ENCODE measurements at regions not wholly inside any gene's neighbourhood (a gene's known extent, or its start where the extent isn't known, plus 50 kb on each side); places are given as distances from the start of the nearest gene placed in this dataset.

DNA sequence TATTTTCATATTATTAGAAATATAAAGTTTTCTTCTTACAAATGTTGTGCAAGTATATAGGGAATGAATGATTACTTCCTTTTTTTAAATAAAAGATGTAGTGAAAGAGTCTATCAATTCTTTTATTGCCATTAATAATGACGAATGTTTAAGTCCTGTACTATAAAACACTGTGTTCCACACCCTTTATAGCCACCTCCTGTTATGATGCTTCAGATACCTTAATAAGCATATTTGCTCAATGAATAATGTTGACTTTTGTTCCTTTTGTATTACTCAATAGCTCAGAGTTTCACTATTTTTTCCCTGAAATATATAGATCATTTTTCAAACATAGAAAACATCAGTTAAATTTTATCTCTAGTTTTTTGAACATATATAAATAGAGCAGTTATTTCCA, 378.2 kb upstream of the THBS1 start:
- TF ChIP-seq POLR2A (IDR thresholded peaks at IDR 0.05) = no peak
- TF ChIP-seq, protein P1, sequence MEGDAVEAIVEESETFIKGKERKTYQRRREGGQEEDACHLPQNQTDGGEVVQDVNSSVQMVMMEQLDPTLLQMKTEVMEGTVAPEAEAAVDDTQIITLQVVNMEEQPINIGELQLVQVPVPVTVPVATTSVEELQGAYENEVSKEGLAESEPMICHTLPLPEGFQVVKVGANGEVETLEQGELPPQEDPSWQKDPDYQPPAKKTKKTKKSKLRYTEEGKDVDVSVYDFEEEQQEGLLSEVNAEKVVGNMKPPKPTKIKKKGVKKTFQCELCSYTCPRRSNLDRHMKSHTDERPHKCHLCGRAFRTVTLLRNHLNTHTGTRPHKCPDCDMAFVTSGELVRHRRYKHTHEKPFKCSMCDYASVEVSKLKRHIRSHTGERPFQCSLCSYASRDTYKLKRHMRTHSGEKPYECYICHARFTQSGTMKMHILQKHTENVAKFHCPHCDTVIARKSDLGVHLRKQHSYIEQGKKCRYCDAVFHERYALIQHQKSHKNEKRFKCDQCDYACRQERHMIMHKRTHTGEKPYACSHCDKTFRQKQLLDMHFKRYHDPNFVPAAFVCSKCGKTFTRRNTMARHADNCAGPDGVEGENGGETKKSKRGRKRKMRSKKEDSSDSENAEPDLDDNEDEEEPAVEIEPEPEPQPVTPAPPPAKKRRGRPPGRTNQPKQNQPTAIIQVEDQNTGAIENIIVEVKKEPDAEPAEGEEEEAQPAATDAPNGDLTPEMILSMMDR (IDR thresholded peaks at IDR 0.05) = no peak
- H3K4me1 ChIP-seq = peaks cover 9 to 68% (median 10%) of the 10 kb centered on the region in 3 donors
- H3K27ac ChIP-seq = no peak overlapping the region
- H3K27me3 ChIP-seq = no peaks in the 10 kb centered on the region
- intact Hi-C loops (cut with DNase I) = no loop called here
- WGBS, 2 donors = 39 to 58% methylated on average over 1 of the region's 1 CpG
- no peak for DNase-seq
- H3K4me3 ChIP-seq = no peak overlapping the region
- H3K9me3 ChIP-seq = no peaks in the 10 kb centered on the region
- H3K36me3 ChIP-seq = no peaks in the 10 kb centered on the region

- TF ChIP-seq POLR2A (IDR thresholded peaks at IDR 0.05) = no peak
- TF ChIP-seq, protein P1 (IDR thresholded peaks at IDR 0.05) = no peak
- WGBS, 2 donors = 29 to 36% methylated on average over 1 of the region's 1 CpG
- Histone ChIP-seq H3K27me3 (no peaks in the 10 kb centered on the region), H3K4me1 (peaks cover 0 to 54% (median 0%) of the 10 kb centered on the region in 3 donors), H3K36me3 (no peaks in the 10 kb centered on the region), H3K9me3 (no peaks in the 10 kb centered on the region), H3K4me3 (no peak overlapping the region), H3K27ac (no peak overlapping the region)
- DNase-seq = no peak
- intact Hi-C loops (cut with DNase I) = no loop called here
These were observed 376.8 kb upstream of the THBS1 start for GRCh38 chr15:39204031-39204430.

DNA sequence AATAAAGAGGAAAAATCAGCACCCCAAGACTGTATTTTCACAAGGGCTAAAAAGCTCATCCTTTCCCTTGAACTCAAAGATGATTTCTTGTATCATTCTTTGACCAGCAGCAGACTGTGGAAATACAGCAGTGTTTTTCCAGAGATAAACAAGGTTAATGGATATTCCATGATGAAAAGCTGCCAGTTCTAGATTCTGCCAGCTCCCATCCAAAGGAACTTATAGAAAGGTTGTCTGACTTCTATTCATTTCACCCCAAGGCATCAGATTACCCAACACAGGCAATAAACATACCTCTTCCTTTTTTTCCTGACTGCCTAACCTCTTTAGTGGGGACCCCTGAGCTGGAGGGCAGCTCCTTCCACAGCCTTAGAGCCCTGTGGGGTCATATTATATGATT, 375.8 kb upstream of the THBS1 start:
- intact Hi-C loops (cut with DNase I) = no loop called here

DNA sequence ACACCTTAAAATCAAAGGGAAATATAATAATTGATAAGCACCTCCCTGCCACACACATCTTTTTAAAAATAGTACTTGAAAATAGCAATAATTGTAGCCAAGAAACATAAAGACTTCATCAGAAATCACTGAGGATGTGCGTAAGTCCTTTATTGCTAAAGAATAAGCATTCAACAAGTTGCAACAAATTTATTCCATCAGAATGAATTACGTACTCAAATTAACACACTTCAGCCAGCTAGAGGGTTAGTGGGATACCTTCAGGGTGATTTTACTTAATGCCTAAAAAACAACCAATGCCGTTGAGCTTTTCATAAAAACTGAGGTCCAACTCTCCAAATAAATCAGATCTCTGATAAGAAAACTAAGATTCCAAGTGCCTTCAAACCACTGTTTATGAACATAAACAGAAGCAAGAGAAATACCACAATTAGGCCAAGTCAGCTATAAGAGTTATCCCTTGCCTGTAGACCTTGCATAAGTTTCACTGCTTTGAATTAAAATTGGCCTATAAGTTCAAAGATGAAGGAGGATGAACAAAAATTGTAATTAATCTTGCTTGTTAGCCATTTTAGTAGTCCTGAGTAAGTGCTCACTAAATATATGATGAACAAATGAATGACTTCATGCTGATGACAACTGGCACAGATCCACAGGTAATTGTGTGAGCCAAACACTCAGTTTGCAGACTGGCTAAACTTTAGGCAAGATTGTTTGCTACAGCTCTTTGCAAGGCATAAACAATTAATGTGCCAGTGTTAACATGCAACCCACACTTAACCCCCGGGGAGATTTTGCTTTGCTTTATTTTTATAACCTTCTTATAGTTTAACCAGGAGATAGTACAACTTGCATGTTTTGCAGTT, 375.1 kb upstream of the THBS1 start:
- DNase-seq = no peak
- Histone ChIP-seq H3K4me1 (peaks cover 0 to 39% (median 0%) of the 10 kb centered on the region in 3 donors), H3K36me3 (no peaks in the 10 kb centered on the region), H3K4me3 (no peak overlapping the region), H3K27ac (peak overlapping the region in 2 of 4 donors; percentile 5 to 31), H3K27me3 (no peaks in the 10 kb centered on the region), H3K9me3 (no peaks in the 10 kb centered on the region)
- TF ChIP-seq POLR2A (IDR thresholded peaks at IDR 0.05) = no peak
- TF ChIP-seq, protein P1 (IDR thresholded peaks at IDR 0.05) = no peak
- intact Hi-C loops (cut with DNase I) = no loop called here
- 32 to 48% methylated on average over 4 of the region's 4 CpGs for WGBS, 2 donors

More for the DNA sequence above, 375.8 kb upstream of the THBS1 start:
- no peak for DNase-seq
- H3K36me3 ChIP-seq = no peaks in the 10 kb centered on the region
- H3K27me3 ChIP-seq = no peaks in the 10 kb centered on the region
- no peak overlapping the region for H3K4me3 ChIP-seq
- TF ChIP-seq, protein P1 (IDR thresholded peaks at IDR 0.05) = no peak
- TF ChIP-seq POLR2A (IDR thresholded peaks at IDR 0.05) = no peak
- H3K27ac ChIP-seq = peak overlapping the region in 2 of 4 donors; percentile 5 to 31
- no peaks in the 10 kb centered on the region for H3K9me3 ChIP-seq
- H3K4me1 ChIP-seq = peaks cover 0 to 46% (median 0%) of the 10 kb centered on the region in 3 donors

DNA sequence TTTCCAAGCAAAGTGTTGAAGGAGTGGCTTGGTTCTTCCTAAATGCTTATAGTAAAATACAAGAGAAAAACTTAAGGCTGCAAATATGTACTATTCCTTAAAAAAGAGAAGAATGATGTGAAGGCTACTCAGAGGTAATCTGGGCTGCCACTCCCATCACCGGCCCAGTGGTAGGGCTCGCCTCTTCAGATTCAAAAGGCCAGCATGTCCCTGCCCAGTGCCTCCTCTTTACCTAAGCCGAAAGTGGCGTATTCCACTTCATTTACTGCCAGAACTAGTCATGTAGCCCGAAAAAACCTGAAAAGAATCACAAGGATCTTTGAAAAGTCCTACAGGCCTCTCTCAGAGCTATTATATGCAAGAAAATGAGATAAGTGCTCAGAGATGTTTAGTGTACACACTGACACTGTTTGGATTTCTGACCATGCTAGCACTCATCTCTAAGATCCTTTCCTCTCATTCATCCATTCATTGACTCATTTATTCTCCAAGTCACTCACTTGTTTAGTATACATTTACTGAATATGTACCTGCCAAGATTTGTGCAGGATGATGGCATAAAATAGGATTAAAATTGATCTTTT, 373.3 kb upstream of the THBS1 start:
- Histone ChIP-seq H3K36me3 (no peaks in the 10 kb centered on the region), H3K27me3 (no peaks in the 10 kb centered on the region), H3K4me1 (peaks cover 0 to 29% (median 0%) of the 10 kb centered on the region in 3 donors), H3K27ac (no peak overlapping the region), H3K9me3 (no peaks in the 10 kb centered on the region), H3K4me3 (no peak overlapping the region)
- DNase-seq = no peak
- no peak for TF ChIP-seq POLR2A (IDR thresholded peaks at IDR 0.05)
- TF ChIP-seq, protein P1 (IDR thresholded peaks at IDR 0.05) = no peak
- 86% methylated on average over 5 of the region's 5 CpGs for WGBS, 2 donors
- intact Hi-C loops (cut with DNase I) = no loop called here

Data from esophagus squamous epithelium (tissue), 5 donors.